Daoy (cell line): ENCODE measurements at regions not wholly inside any gene's neighbourhood (a gene's known extent, or its start where the extent isn't known, plus 50 kb on each side); places are given as distances from the start of the nearest gene placed in this dataset.
A peak's percentile ranks its signal among the peaks of the same experiment; 100 is the strongest.

Source experiments
- DNase-seq: peaks from one replicate; pipeline ENCODE4 v3.0.0-alpha.2; 2015; ENCODE audit warnings: low read depth

GRCh38 chr20:23167431-23167830 is 81.3 kb upstream of the CD93 start:
- DNase-seq, result no peak

GRCh38 chr20:23166563-23166962 is 80.4 kb upstream of the CD93 start:
- no peak for DNase-seq

GRCh38 chr20:23165964-23166363 is 79.8 kb upstream of the CD93 start:
- no peak for DNase-seq

- DNase-seq, result no peak
Measured at GRCh38 chr20:23165307-23165750, 79.2 kb upstream of the CD93 start.

- no peak for DNase-seq
Measured at GRCh38 chr20:23164176-23164601, 78.1 kb upstream of the CD93 start.

GRCh38 chr20:23163562-23163961 is 77.4 kb upstream of the CD93 start:
- no peak for DNase-seq

- no peak for DNase-seq
Measured at GRCh38 chr20:23162887-23163286, 76.8 kb upstream of the CD93 start.

GRCh38 chr20:23161968-23162696 is 76.0 kb upstream of the CD93 start:
- DNase-seq, result peak; percentile 70

- no peak for DNase-seq
Measured at GRCh38 chr20:23161244-23161891, 75.2 kb upstream of the CD93 start.

- DNase-seq, result no peak
Measured at GRCh38 chr20:23160536-23161243, 74.6 kb upstream of the CD93 start.

- DNase-seq, result no peak
Measured at GRCh38 chr20:23159947-23160318, 73.8 kb upstream of the CD93 start.

- DNase-seq, result no peak
Measured at GRCh38 chr20:23159256-23159946, 73.3 kb upstream of the CD93 start.

- no peak for DNase-seq
Measured at GRCh38 chr20:23157734-23158133, 71.6 kb upstream of the CD93 start.

- no peak for DNase-seq
Measured at GRCh38 chr20:23156842-23157423, 70.8 kb upstream of the CD93 start.

- peak; percentile 81 for DNase-seq
Measured at GRCh38 chr20:23156170-23156841, 70.2 kb upstream of the CD93 start.

GRCh38 chr20:23155141-23155590 is 69.0 kb upstream of the CD93 start:
- DNase-seq, result no peak

- no peak for DNase-seq
Measured at GRCh38 chr20:23153696-23154341, 67.7 kb upstream of the CD93 start.

GRCh38 chr20:23152902-23153301 is 66.8 kb upstream of the CD93 start:
- no peak for DNase-seq

GRCh38 chr20:23152308-23152892 is 66.3 kb upstream of the CD93 start:
- no peak for DNase-seq

GRCh38 chr20:23151885-23152284 is 65.8 kb upstream of the CD93 start:
- DNase-seq, result no peak
